ENCODE measurements at regions not wholly inside any gene's neighbourhood (a gene's known extent, or its start where the extent isn't known, plus 50 kb on each side); places are given as distances from the start of the nearest gene placed in this dataset.

DNA sequence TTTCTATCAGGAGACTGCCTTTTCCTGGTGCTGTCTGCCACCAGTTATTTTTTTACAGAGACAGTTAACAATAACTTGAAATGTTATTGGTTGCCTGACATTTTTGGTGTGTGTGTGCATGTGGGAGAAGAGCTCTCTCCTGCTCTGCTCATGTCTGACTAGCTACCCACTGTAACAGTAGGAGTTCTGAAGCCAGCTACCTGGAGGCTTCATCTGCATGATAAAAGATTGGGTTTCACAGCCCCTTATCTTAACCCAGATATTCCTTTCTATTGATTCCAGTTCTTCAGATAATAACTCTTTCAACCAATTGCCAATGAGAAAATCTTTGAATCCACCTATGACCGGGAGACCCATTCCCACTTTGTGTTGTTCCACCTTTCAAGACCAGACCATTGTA is 237.4 kb upstream of the PPP1R3A start:
- H3K4me3 ChIP-seq (replicated peaks in 1 of 3; ENCODE audit: insufficient read depth in 1 of 3, low read depth in 2 of 3, low read length in 3 of 3), result no peak overlapping the region

DNA sequence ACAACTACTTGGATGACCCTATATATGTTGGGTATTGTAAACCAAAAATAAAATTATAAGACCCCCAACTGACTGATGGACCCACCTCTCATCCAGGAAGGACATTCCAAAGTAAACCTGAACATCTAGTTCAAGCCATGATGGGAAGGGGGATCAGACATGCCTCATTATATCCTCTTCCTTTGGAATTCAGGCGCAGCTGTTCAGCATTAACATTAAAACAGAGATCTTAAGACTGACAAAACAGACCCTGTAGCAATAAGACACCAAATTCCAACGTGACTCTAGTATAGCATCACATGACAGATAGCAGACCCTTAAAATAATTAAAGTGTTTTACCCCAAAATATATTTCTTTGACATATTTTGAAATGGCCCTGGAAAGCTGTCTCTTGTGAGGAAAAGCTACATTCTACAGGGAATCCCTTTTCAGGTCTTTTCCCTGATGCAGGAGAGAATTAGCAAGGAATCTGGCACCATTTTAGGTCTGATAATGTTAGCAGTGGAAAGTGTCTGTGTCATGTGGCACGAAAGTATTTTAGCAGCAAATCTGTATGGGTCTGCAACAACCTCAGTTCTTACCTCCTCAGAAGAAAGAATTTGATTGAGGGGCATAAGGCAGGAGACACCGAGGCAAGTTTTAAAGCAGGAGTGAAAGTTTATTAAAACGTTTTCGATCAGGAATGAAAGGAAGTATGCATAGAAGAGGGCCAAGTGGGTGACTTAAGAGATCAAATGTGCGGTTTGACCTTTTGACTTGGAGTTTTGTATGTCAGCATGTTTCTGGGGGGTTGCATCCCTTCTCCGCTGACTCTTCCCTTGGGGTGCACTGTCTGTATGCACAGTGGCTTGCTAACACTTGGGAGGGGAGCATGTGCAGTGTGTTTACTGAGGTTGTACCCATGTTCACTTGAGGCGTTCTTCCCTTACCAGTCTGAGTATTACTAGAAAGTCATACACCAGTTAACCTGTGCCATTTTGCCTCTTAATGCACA is 236.6 kb upstream of the PPP1R3A start:
- Histone ChIP-seq H3K4me3 (replicated peaks in 1 of 3; ENCODE audit: insufficient read depth in 1 of 3, low read depth in 2 of 3, low read length in 3 of 3) (no peak overlapping the region), H3K79me2 (ENCODE audit: insufficient read depth, low read length) (no peaks in the 10 kb centered on the region), H3K9me3 (ENCODE audit: low read length) (no peaks in the 10 kb centered on the region), H3K27ac (ENCODE audit: extremely low read length, insufficient read depth, low read length) (no peak overlapping the region), H3K36me3 (replicated peaks in 1 of 2; ENCODE audit: control insufficient read depth in 1 of 2, insufficient read depth in 2 of 2, low read length in 2 of 2) (no peaks in the 10 kb centered on the region), H3K9ac (ENCODE audit: insufficient read depth, low read depth, low read length) (no peak overlapping the region), H2AFZ (ENCODE audit: low read length) (no peak overlapping the region), H3K27me3 (ENCODE audit: control insufficient read depth in 1 of 2, insufficient read depth in 2 of 2, low read length in 2 of 2) (no peaks in the 10 kb centered on the region), H3K4me1 (ENCODE audit: insufficient read depth, low read length) (no peaks in the 10 kb centered on the region), H3K4me2 (ENCODE audit: low read depth, low read length) (no peak overlapping the region), H4K20me1 (ENCODE audit: insufficient read depth, low read length) (no peaks in the 10 kb centered on the region)
- no peak for ATAC-seq
- ChIA-PET CTCF (ENCODE audit: low intra/inter-chr PET ratio, low total read pairs) (no interaction called here), POLR2A (no interaction called here)
- BruUV-seq (replicated peaks), result no TSS peak
- in situ Hi-C loops (cut with HindIII; ENCODE audit: extremely low pct_ligation_motif_present, low pct_unique_long_range_greater_than_20kb), result no loop called here
- TF ChIP-seq HOXA7 (CRISPR knock-in tag; IDR thresholded peaks at IDR 0.05), result no peak
- DNase-seq (ENCODE audit: low spot score), result no peak
- intact Hi-C loops (cut with micrococcal nuclease; ENCODE audit: unreplicated experiment), result no loop called here
- WGBS (ENCODE audit: low lambda C conversion rate), result 6% methylated on average over 9 of the region's 9 CpGs
- FAIRE-seq, result no peak

More for the DNA sequence above, 237.4 kb upstream of the PPP1R3A start:
- Histone ChIP-seq H4K20me1 (ENCODE audit: insufficient read depth, low read length) (no peaks in the 10 kb centered on the region), H3K27ac (ENCODE audit: extremely low read length, insufficient read depth, low read length) (no peak overlapping the region), H3K9me3 (ENCODE audit: low read length) (no peaks in the 10 kb centered on the region), H3K4me1 (ENCODE audit: insufficient read depth, low read length) (no peaks in the 10 kb centered on the region), H3K36me3 (replicated peaks in 1 of 2; ENCODE audit: control insufficient read depth in 1 of 2, insufficient read depth in 2 of 2, low read length in 2 of 2) (no peaks in the 10 kb centered on the region), H3K79me2 (ENCODE audit: insufficient read depth, low read length) (no peaks in the 10 kb centered on the region), H3K4me2 (ENCODE audit: low read depth, low read length) (no peak overlapping the region), H3K9ac (ENCODE audit: insufficient read depth, low read depth, low read length) (no peak overlapping the region), H3K27me3 (ENCODE audit: control insufficient read depth in 1 of 2, insufficient read depth in 2 of 2, low read length in 2 of 2) (no peaks in the 10 kb centered on the region), H2AFZ (ENCODE audit: low read length) (no peak overlapping the region)
- FAIRE-seq (no peak), ATAC-seq (no peak), DNase-seq (ENCODE audit: low spot score) (no peak)
- POLR2A ChIA-PET, result no interaction called here
- BruUV-seq (replicated peaks), result no TSS peak
- intact Hi-C loops (cut with micrococcal nuclease; ENCODE audit: unreplicated experiment), result no loop called here
- in situ Hi-C loops (cut with HindIII; ENCODE audit: extremely low pct_ligation_motif_present, low pct_unique_long_range_greater_than_20kb), result no loop called here
- no CpG with 5 or more reads among the region's 1 CpG for WGBS (ENCODE audit: low lambda C conversion rate)
- CTCF ChIA-PET (ENCODE audit: low intra/inter-chr PET ratio, low total read pairs), result no interaction called here
- TF ChIP-seq XBP1 (CRISPR knock-in tag; IDR thresholded peaks at IDR 0.05), result no peak
- no peak for TF ChIP-seq ELF1 (CRISPR knock-in tag; IDR thresholded peaks at IDR 0.05)
- TF ChIP-seq ZNF709 (CRISPR knock-in tag; IDR thresholded peaks at IDR 0.05), result no peak
- no peak for TF ChIP-seq HES4 (CRISPR knock-in tag; IDR thresholded peaks at IDR 0.05; ENCODE audit: borderline replicate concordance)
- TF ChIP-seq, protein P1, sequence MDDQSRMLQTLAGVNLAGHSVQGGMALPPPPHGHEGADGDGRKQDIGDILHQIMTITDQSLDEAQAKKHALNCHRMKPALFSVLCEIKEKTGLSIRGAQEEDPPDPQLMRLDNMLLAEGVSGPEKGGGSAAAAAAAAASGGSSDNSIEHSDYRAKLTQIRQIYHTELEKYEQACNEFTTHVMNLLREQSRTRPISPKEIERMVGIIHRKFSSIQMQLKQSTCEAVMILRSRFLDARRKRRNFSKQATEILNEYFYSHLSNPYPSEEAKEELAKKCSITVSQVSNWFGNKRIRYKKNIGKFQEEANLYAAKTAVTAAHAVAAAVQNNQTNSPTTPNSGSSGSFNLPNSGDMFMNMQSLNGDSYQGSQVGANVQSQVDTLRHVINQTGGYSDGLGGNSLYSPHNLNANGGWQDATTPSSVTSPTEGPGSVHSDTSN (CRISPR knock-in tag; IDR thresholded peaks at IDR 0.05; ENCODE audit: borderline replicate concordance), result no peak
- no peak for TF ChIP-seq NFE2L1 (CRISPR knock-in tag; IDR thresholded peaks at IDR 0.05; ENCODE audit: borderline replicate concordance)
- TF ChIP-seq TP53 (CRISPR knock-in tag; conservative IDR thresholded peaks at IDR 0.05), result no peak
- no peak for TF ChIP-seq HOXD1 (CRISPR knock-in tag; IDR thresholded peaks at IDR 0.05)
- TF ChIP-seq HOXA3 (CRISPR knock-in tag; IDR thresholded peaks at IDR 0.05), result no peak
- TF ChIP-seq KLF13 (CRISPR knock-in tag; IDR thresholded peaks at IDR 0.05), result no peak
